CD4-positive, alpha-beta T cell (primary cell): ENCODE measurements at regions not wholly inside any gene's neighbourhood (a gene's known extent, or its start where the extent isn't known, plus 50 kb on each side); places are given as distances from the start of the nearest gene placed in this dataset.

Source experiments
- ATAC-seq: fragments of 200-7000 bp; cut with Tn5 transposase; one replicate; pipeline ENCODE4 v1.10.0; 2022; ENCODE audit warnings: mild to moderate bottlenecking; ENCODE audit not compliant: poor library complexity
- CTCF ChIA-PET: fragments of 350-600 bp; sonication (Branson Sonifier 250); formaldehyde crosslinking; loops from one replicate; lab custom pipeline; 2021; ENCODE audit warnings: antibody characterized with exemption, inconsistent platforms; lab: Charles Lee
- POLR2A ChIA-PET: fragments of 350-600 bp; sonication (Branson Sonifier 250); formaldehyde crosslinking; loops from one replicate; lab custom pipeline; 2021; ENCODE audit warnings: antibody characterized with exemption, inconsistent platforms; lab: Charles Lee
- DNase-seq, 14 experiments: peaks; one replicate each; pipeline ENCODE4 v3.0.0-alpha.2; 2013 to 2020; ENCODE audit warnings: mixed read lengths in 2 of 14
- H3K27ac ChIP-seq, 2 donors: one replicate each; pipeline versions ENCODE4 v1.5.1 to v1.7.0; 2013; ENCODE audit warnings: low read length in 2 of 2, low read depth in 1 of 2, mild to moderate bottlenecking in 1 of 2
- H3K27me3 ChIP-seq, 2 experiments: 1 replicate in 1 of 2; 2 replicates in 1 of 2; pipeline versions ENCODE4 v1.6.1 to v1.7.0; 2013; ENCODE audit warnings: low read length in 2 of 2, control low read depth in 1 of 2, mild to moderate bottlenecking in 1 of 2, moderate library complexity in 1 of 2; ENCODE audit not compliant: insufficient read depth in 2 of 2, control insufficient read depth in 1 of 2
- H3K36me3 ChIP-seq: one replicate; pipeline ENCODE4 v1.6.1; 2013; ENCODE audit warnings: low read length, control low read depth; ENCODE audit not compliant: insufficient read depth
- H3K4me1 ChIP-seq: one replicate; pipeline ENCODE4 v1.6.1; 2013; ENCODE audit warnings: low read length, control low read depth; ENCODE audit not compliant: insufficient read depth
- H3K4me3 ChIP-seq: one replicate; pipeline ENCODE4 v1.5.1; 2013; ENCODE audit warnings: mild to moderate bottlenecking, low read length, moderate library complexity
- H3K9me3 ChIP-seq, 2 experiments: 1 replicate in 1 of 2; 2 replicates in 1 of 2; pipeline versions ENCODE4 v1.6.1 to v1.7.0; 2013; ENCODE audit warnings: low read length in 2 of 2, mild to moderate bottlenecking in 2 of 2, control low read depth in 1 of 2, moderate library complexity in 1 of 2; ENCODE audit not compliant: control insufficient read depth in 1 of 2, insufficient read depth in 1 of 2
- H3K27ac Mint-ChIP-seq: one replicate; pipeline ENCODE4 v1.8.0; 2020; ENCODE audit warnings: mixed read lengths
- H3K27me3 Mint-ChIP-seq: one replicate; pipeline ENCODE4 v1.8.0; 2021; ENCODE audit warnings: mixed read lengths
- H3K36me3 Mint-ChIP-seq: one replicate; pipeline ENCODE4 v1.8.0; 2021; ENCODE audit warnings: low read depth, mixed read lengths
- H3K4me1 Mint-ChIP-seq: one replicate; pipeline ENCODE4 v1.8.0; 2021; ENCODE audit warnings: low read depth, mixed read lengths
- H3K4me3 Mint-ChIP-seq: one replicate; pipeline ENCODE4 v1.8.0; 2020; ENCODE audit warnings: mild to moderate bottlenecking, mixed read lengths
- H3K9me3 Mint-ChIP-seq: one replicate; pipeline ENCODE4 v1.8.0; 2020; ENCODE audit warnings: mixed read lengths
- CTCF ChIP-seq: fragments of 200-600 bp; IDR thresholded peaks from one replicate; pipeline ENCODE4 v1.8.0; 2022; ENCODE audit warnings: antibody characterized with exemption, mild to moderate bottlenecking
- intact Hi-C, 2 experiments: fragments of 100-400 bp; cut with DNase I in 1 of 2; cut with micrococcal nuclease in 1 of 2; formaldehyde crosslinking; loops; one replicate each; pipeline versions ENCODE4 v1.15.1 to v1.9.0; 2023 to 2025; cut with DNase I, micrococcal nuclease

- ChIA-PET POLR2A (no interaction called here), CTCF (no interaction called here)
- no peak overlapping the region for H3K27ac ChIP-seq
- DNase-seq (no peak), ATAC-seq (no peak)
- H3K4me1 Mint-ChIP-seq: no peaks in the 10 kb centered on the region
- no peak overlapping the region for H3K4me3 Mint-ChIP-seq
- no peaks in the 10 kb centered on the region for H3K9me3 Mint-ChIP-seq
- no peaks in the 10 kb centered on the region for H3K36me3 ChIP-seq
- H3K9me3 ChIP-seq: no peaks in the 10 kb centered on the region
- intact Hi-C loops: no loop called here
- no peak overlapping the region for H3K27ac Mint-ChIP-seq
- no peaks in the 10 kb centered on the region for H3K27me3 Mint-ChIP-seq
- H3K4me3 ChIP-seq: no peak overlapping the region
- no peaks in the 10 kb centered on the region for H3K4me1 ChIP-seq
- no peak for TF ChIP-seq CTCF
- no peaks in the 10 kb centered on the region for H3K27me3 ChIP-seq
- H3K36me3 Mint-ChIP-seq: no peaks in the 10 kb centered on the region
Measured at GRCh38 chr2:7962161-7962560, 719.7 kb upstream of the ID2 start.

- no peaks in the 10 kb centered on the region for H3K27me3 Mint-ChIP-seq
- intact Hi-C loops: no loop called here
- H3K9me3 ChIP-seq: no peaks in the 10 kb centered on the region
- no peak overlapping the region for H3K27ac Mint-ChIP-seq
- no peak overlapping the region for H3K4me3 ChIP-seq
- CTCF ChIA-PET: no interaction called here
- H3K27me3 ChIP-seq: no peaks in the 10 kb centered on the region
- DNase-seq (no peak), ATAC-seq (no peak)
- H3K4me1 ChIP-seq: no peaks in the 10 kb centered on the region
- POLR2A ChIA-PET: no interaction called here
- no peaks in the 10 kb centered on the region for H3K36me3 ChIP-seq
- no peaks in the 10 kb centered on the region for H3K36me3 Mint-ChIP-seq
- H3K4me1 Mint-ChIP-seq: no peaks in the 10 kb centered on the region
- no peaks in the 10 kb centered on the region for H3K9me3 Mint-ChIP-seq
- no peak overlapping the region for H3K4me3 Mint-ChIP-seq
- no peak for TF ChIP-seq CTCF
- no peak overlapping the region for H3K27ac ChIP-seq
Measured at GRCh38 chr2:7963787-7964186, 718.1 kb upstream of the ID2 start.

- H3K27ac Mint-ChIP-seq: no peak overlapping the region
- Histone ChIP-seq H3K4me1 (no peaks in the 10 kb centered on the region), H3K9me3 (no peaks in the 10 kb centered on the region), H3K27me3 (no peaks in the 10 kb centered on the region), H3K4me3 (no peak overlapping the region), H3K27ac (no peak overlapping the region), H3K36me3 (no peaks in the 10 kb centered on the region)
- DNase-seq: no peak
- no peaks in the 10 kb centered on the region for H3K9me3 Mint-ChIP-seq
- TF ChIP-seq CTCF: no peak
- no peaks in the 10 kb centered on the region for H3K4me1 Mint-ChIP-seq
- ATAC-seq: no peak
- H3K27me3 Mint-ChIP-seq: no peaks in the 10 kb centered on the region
- intact Hi-C loops: no loop called here
- ChIA-PET CTCF (no interaction called here), POLR2A (no interaction called here)
- H3K4me3 Mint-ChIP-seq: no peak overlapping the region
- H3K36me3 Mint-ChIP-seq: no peaks in the 10 kb centered on the region
Measured at GRCh38 chr2:7966032-7966431, 715.8 kb upstream of the ID2 start.
